H1 (cell line): ENCODE measurements at regions not wholly inside any gene's neighbourhood (a gene's known extent, or its start where the extent isn't known, plus 50 kb on each side); places are given as distances from the start of the nearest gene placed in this dataset.

Experiments used
- CTCF ChIP-seq, 3 experiments: IDR thresholded peaks; 1 replicate in 2 of 3; 2 replicates in 1 of 3; pipeline versions ENCODE4 v1.5.1 to v1.6.1; 2011; ENCODE audit warnings: low read length in 3 of 3, mild to moderate bottlenecking in 3 of 3, inconsistent platforms in 2 of 3, low read depth in 1 of 3, moderate library complexity in 1 of 3; ENCODE audit not compliant: insufficient read depth in 1 of 3; ENCODE audit errors: control extremely low read depth in 1 of 3
- POU5F1 ChIP-seq: IDR thresholded peaks from 2 replicates; pipeline ENCODE4 v1.6.1; 2011; ENCODE audit warnings: low read depth, mild to moderate bottlenecking, low read length, moderate library complexity
- SP2 ChIP-seq: IDR thresholded peaks from 2 replicates; pipeline ENCODE4 v1.6.1; 2012; ENCODE audit warnings: mild to moderate bottlenecking, low read length, inconsistent platforms

- TF ChIP-seq CTCF (IDR thresholded peaks at IDR 0.05; ENCODE audit: control extremely low read depth in 1 of 3, insufficient read depth in 1 of 3, low read depth in 1 of 3, low read length in 3 of 3) (no peak), POU5F1 (no peak), SP2 (no peak)
These were observed 69.8 kb upstream of the HAO2 start (continued) for GRCh38 chr1:119298687-119299303.
